AG09319 (cell line): ENCODE measurements at regions not wholly inside any gene's neighbourhood (a gene's known extent, or its start where the extent isn't known, plus 50 kb on each side); places are given as distances from the start of the nearest gene placed in this dataset.

Experiments
- DNase-seq: peaks from one replicate; pipeline ENCODE4 v3.0.0-alpha.2; 2010; ENCODE audit warnings: low read depth; ENCODE audit errors: extremely low read depth
- CTCF ChIP-seq: IDR thresholded peaks from 2 replicates; pipeline ENCODE4 v1.5.1; 2011; ENCODE audit warnings: low read depth, mild to moderate bottlenecking, inconsistent platforms, low read length, moderate library complexity

- no peak for DNase-seq
- TF ChIP-seq CTCF = no peak
Observed at GRCh38 chr10:90407851-90408250, 450.0 kb downstream of the HTR7 start.

- no peak for DNase-seq
- no peak for TF ChIP-seq CTCF
Observed at GRCh38 chr10:90412582-90412981, 445.3 kb downstream of the HTR7 start.

- no peak for DNase-seq
- no peak for TF ChIP-seq CTCF
Observed at GRCh38 chr10:90413196-90413595, 444.6 kb downstream of the HTR7 start.

- DNase-seq = no peak
Observed at GRCh38 chr10:90414926-90415325, 442.9 kb downstream of the HTR7 start.

GRCh38 chr10:90417029-90417428 lies 440.8 kb downstream of the HTR7 start:
- TF ChIP-seq CTCF = no peak
- no peak for DNase-seq

More at GRCh38 chr10:90414926-90415325, 442.9 kb downstream of the HTR7 start:
- TF ChIP-seq CTCF = no peak

- no peak for TF ChIP-seq CTCF
- no peak for DNase-seq
Observed at GRCh38 chr10:90417476-90418210, 440.2 kb downstream of the HTR7 start.

- no peak for DNase-seq
- no peak for TF ChIP-seq CTCF
Observed at GRCh38 chr10:90418869-90419652, 438.8 kb downstream of the HTR7 start.
